Right atrium auricular region (tissue), 2 donors: ENCODE measurements at regions not wholly inside any gene's neighbourhood (a gene's known extent, or its start where the extent isn't known, plus 50 kb on each side); places are given as distances from the start of the nearest gene placed in this dataset.

Experiments
- DNase-seq: peaks from one replicate; pipeline ENCODE4 v3.0.0-alpha.2; 2019; ENCODE audit warnings: low spot score
- H3K27ac ChIP-seq, 2 donors: fragments of 200-600 bp; sonication (generic); 1 replicate in 1 of 2; 2 replicates in 1 of 2; pipeline ENCODE4 v1.5.1; 2016 to 2019
- H3K27me3 ChIP-seq, 2 donors: fragments of 200-600 bp; sonication (generic); one replicate each; pipeline versions ENCODE4 v1.5.1 to v1.6.0; 2017 to 2019
- H3K36me3 ChIP-seq: fragments of 200-600 bp; sonication (generic); one replicate; pipeline ENCODE4 v1.5.1; 2016
- H3K4me1 ChIP-seq, 2 donors: fragments of 200-600 bp; sonication (generic); one replicate each; pipeline versions ENCODE4 v1.5.1 to v1.6.0; 2017 to 2019
- H3K4me3 ChIP-seq, 2 donors: fragments of 200-600 bp; sonication (generic); 1 replicate in 1 of 2; 2 replicates in 1 of 2; pipeline ENCODE4 v1.5.1; 2017 to 2019; ENCODE audit warnings: mild to moderate bottlenecking in 1 of 2, moderate library complexity in 1 of 2
- H3K9me3 ChIP-seq, 2 donors: fragments of 200-600 bp; sonication (generic); one replicate each; pipeline ENCODE4 v1.5.1; 2019
- CTCF ChIP-seq, 2 donors: fragments of 200-600 bp; sonication (generic); IDR thresholded peaks; one replicate each; pipeline ENCODE4 v1.5.1; 2019; ENCODE audit warnings: antibody characterized with exemption in 2 of 2

GRCh38 chr2:147560810-147561535, 283.9 kb upstream of the ACVR2A start:
- Histone ChIP-seq H3K4me1 (no peaks in the 10 kb centered on the region), H3K4me3 (no peak overlapping the region), H3K36me3 (no peaks in the 10 kb centered on the region), H3K27ac (no peak overlapping the region), H3K27me3 (no peaks in the 10 kb centered on the region), H3K9me3 (no peaks in the 10 kb centered on the region)
- no peak for TF ChIP-seq CTCF (IDR thresholded peaks at IDR 0.05)
- no peak for DNase-seq

- H3K27me3 ChIP-seq: no peaks in the 10 kb centered on the region
- no peak for DNase-seq
- H3K9me3 ChIP-seq: no peaks in the 10 kb centered on the region
- no peak overlapping the region for H3K4me3 ChIP-seq
- H3K36me3 ChIP-seq: no peaks in the 10 kb centered on the region
- no peak for TF ChIP-seq CTCF (IDR thresholded peaks at IDR 0.05)
- peaks cover 0 to 7% of the 10 kb centered on the region in 2 donors for H3K4me1 ChIP-seq
- H3K27ac ChIP-seq: no peak overlapping the region
Measured at GRCh38 chr2:147559070-147559725, 285.6 kb upstream of the ACVR2A start.

GRCh38 chr2:147558620-147559019, 286.2 kb upstream of the ACVR2A start:
- no peak overlapping the region for H3K27ac ChIP-seq

DNA sequence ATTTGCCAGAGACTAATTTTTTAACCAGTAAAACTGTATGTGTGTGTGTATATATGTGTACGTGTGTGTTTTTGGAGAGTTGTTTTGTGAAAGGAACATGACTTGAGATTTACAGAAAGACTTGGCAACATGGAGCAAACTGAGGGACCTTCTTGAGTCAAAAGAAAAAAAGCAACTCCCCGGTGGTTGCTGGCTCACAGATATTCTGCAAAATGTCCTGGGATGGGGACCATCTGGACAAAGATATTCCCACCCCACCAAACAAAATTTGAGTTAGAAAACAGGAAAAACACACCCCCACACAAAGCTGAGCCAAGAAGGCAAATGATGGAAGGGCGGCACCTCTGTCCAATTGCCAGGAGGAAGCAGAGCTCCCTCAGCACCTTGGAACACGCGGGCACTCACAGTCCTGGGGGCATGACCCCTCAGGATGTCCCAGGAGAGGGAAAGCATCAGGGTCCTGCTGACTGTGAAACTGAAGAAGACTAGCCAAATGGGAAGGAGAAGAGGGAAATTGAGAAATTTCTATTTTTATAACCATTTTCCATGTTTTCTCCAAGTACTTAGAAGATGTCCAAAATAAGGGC, 290.2 kb upstream of the ACVR2A start:
- Histone ChIP-seq H3K4me3 (no peak overlapping the region), H3K9me3 (no peaks in the 10 kb centered on the region), H3K4me1 (peaks cover 0 to 10% of the 10 kb centered on the region in 2 donors), H3K27ac (no peak overlapping the region), H3K36me3 (no peaks in the 10 kb centered on the region), H3K27me3 (no peaks in the 10 kb centered on the region)
- no peak for TF ChIP-seq CTCF (IDR thresholded peaks at IDR 0.05)
- no peak for DNase-seq

More at GRCh38 chr2:147558620-147559019, 286.2 kb upstream of the ACVR2A start:
- TF ChIP-seq CTCF (IDR thresholded peaks at IDR 0.05): no peak
- no peak for DNase-seq
- Histone ChIP-seq H3K9me3 (no peaks in the 10 kb centered on the region), H3K4me1 (peaks cover 0 to 10% of the 10 kb centered on the region in 2 donors), H3K4me3 (no peak overlapping the region), H3K27me3 (no peaks in the 10 kb centered on the region), H3K36me3 (no peaks in the 10 kb centered on the region)

GRCh38 chr2:147553775-147554271, 291.0 kb upstream of the ACVR2A start:
- no peaks in the 10 kb centered on the region for H3K9me3 ChIP-seq
- no peaks in the 10 kb centered on the region for H3K27me3 ChIP-seq
- DNase-seq: no peak
- H3K4me1 ChIP-seq: peaks cover 0 to 10% of the 10 kb centered on the region in 2 donors
- H3K27ac ChIP-seq: no peak overlapping the region
- H3K36me3 ChIP-seq: no peaks in the 10 kb centered on the region
- TF ChIP-seq CTCF (IDR thresholded peaks at IDR 0.05): no peak
- H3K4me3 ChIP-seq: no peak overlapping the region
